A549 (cell line): ENCODE measurements at regions not wholly inside any gene's neighbourhood (a gene's known extent, or its start where the extent isn't known, plus 50 kb on each side); places are given as distances from the start of the nearest gene placed in this dataset.

ENCODE experiments used
- CHD2 ChIP-seq: fragments of 150-350 bp; IDR thresholded peaks from 2 replicates; pipeline ENCODE4 v1.6.1; 2014; ENCODE audit warnings: low read length; ENCODE audit not compliant: partially characterized antibody
- EP300 ChIP-seq, 2 experiments: fragments of >200 bp; sonication (Bioruptor Twin); formaldehyde crosslinking; IDR thresholded peaks; 2 replicates in 1 of 2; 3 replicates in 1 of 2; pipeline ENCODE4 v1.6.1; 2016 to 2017
- KDM1A ChIP-seq: fragments of 200-600 bp; sonication (generic); IDR thresholded peaks from 2 replicates; pipeline ENCODE4 v1.6.1; 2016; ENCODE audit warnings: low read depth, mild to moderate bottlenecking
- MAFK ChIP-seq: fragments of 450-650 bp; IDR thresholded peaks from 2 replicates; pipeline ENCODE4 v1.6.1; 2014; ENCODE audit not compliant: partially characterized antibody
- POLR2A ChIP-seq: IDR thresholded peaks from 2 replicates; pipeline ENCODE4 v1.6.1; 2012; ENCODE audit warnings: mild to moderate bottlenecking, low read length
- RCOR1 ChIP-seq: fragments of 150-350 bp; IDR thresholded peaks from 2 replicates; pipeline ENCODE4 v1.6.1; 2014; ENCODE audit warnings: antibody characterized with exemption, low read length, low read depth
- ZFP36 ChIP-seq: fragments of 450-650 bp; IDR thresholded peaks from 2 replicates; pipeline ENCODE4 v1.6.1; 2014; ENCODE audit warnings: borderline replicate concordance; ENCODE audit not compliant: partially characterized antibody
- TF ChIP-seq, protein P1 (sequence below): fragments of >200 bp; sonication (Bioruptor Twin); formaldehyde crosslinking; IDR thresholded peaks from 3 replicates; pipeline ENCODE4 v1.5.1; 2016
- TF ChIP-seq, protein P2 (sequence below): IDR thresholded peaks from 2 replicates; pipeline ENCODE4 v1.6.1; 2012
- TF ChIP-seq, protein P3 (sequence below): fragments of 150-350 bp; IDR thresholded peaks from 2 replicates; pipeline ENCODE4 v1.6.1; 2014; ENCODE audit warnings: low read depth, mild to moderate bottlenecking, low read length

GRCh38 chr18:67359873-67360838 lies 156.4 kb downstream of the DSEL start:
- TF ChIP-seq, protein P1, sequence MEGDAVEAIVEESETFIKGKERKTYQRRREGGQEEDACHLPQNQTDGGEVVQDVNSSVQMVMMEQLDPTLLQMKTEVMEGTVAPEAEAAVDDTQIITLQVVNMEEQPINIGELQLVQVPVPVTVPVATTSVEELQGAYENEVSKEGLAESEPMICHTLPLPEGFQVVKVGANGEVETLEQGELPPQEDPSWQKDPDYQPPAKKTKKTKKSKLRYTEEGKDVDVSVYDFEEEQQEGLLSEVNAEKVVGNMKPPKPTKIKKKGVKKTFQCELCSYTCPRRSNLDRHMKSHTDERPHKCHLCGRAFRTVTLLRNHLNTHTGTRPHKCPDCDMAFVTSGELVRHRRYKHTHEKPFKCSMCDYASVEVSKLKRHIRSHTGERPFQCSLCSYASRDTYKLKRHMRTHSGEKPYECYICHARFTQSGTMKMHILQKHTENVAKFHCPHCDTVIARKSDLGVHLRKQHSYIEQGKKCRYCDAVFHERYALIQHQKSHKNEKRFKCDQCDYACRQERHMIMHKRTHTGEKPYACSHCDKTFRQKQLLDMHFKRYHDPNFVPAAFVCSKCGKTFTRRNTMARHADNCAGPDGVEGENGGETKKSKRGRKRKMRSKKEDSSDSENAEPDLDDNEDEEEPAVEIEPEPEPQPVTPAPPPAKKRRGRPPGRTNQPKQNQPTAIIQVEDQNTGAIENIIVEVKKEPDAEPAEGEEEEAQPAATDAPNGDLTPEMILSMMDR: no peak
- no peak for TF ChIP-seq RCOR1
- TF ChIP-seq, protein P2, sequence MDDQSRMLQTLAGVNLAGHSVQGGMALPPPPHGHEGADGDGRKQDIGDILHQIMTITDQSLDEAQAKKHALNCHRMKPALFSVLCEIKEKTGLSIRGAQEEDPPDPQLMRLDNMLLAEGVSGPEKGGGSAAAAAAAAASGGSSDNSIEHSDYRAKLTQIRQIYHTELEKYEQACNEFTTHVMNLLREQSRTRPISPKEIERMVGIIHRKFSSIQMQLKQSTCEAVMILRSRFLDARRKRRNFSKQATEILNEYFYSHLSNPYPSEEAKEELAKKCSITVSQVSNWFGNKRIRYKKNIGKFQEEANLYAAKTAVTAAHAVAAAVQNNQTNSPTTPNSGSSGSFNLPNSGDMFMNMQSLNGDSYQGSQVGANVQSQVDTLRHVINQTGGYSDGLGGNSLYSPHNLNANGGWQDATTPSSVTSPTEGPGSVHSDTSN: no peak
- no peak for TF ChIP-seq MAFK
- no peak for TF ChIP-seq EP300 (IDR thresholded peaks at IDR 0.05)
- TF ChIP-seq, protein P3, sequence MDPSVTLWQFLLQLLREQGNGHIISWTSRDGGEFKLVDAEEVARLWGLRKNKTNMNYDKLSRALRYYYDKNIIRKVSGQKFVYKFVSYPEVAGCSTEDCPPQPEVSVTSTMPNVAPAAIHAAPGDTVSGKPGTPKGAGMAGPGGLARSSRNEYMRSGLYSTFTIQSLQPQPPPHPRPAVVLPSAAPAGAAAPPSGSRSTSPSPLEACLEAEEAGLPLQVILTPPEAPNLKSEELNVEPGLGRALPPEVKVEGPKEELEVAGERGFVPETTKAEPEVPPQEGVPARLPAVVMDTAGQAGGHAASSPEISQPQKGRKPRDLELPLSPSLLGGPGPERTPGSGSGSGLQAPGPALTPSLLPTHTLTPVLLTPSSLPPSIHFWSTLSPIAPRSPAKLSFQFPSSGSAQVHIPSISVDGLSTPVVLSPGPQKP: no peak
- TF ChIP-seq ZFP36: no peak
- no peak for TF ChIP-seq CHD2
- no peak for TF ChIP-seq POLR2A
- TF ChIP-seq KDM1A: no peak
